ENCODE measurements at regions not wholly inside any gene's neighbourhood (a gene's known extent, or its start where the extent isn't known, plus 50 kb on each side); places are given as distances from the start of the nearest gene placed in this dataset.

DNA sequence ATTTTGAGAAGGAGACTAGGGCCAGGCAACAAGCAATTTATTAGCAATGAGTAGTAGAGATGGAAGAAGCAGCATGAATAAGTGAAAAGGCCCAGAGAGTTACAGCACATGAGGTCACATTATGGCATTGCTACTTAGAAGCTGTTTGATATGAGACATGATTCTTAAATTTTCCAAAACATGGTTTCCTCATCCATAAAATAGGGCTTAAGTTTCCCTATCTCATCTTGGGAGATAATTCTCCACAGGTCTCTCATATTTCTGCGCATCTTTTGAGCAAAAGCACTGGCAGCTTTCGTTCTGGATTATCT, 656.1 kb downstream of the EPHA7 start:
- no peak overlapping the region for H3K27ac ChIP-seq (ENCODE audit: low read depth, low read length)
- CTCF ChIA-PET (ENCODE audit: partially characterized antibody): no interaction called here
- H3K23ac ChIP-seq (ENCODE audit: insufficient read length): no peak overlapping the region
- no peak overlapping the region for H3K4ac ChIP-seq (replicated peaks; ENCODE audit: insufficient read length, low read depth, low read length)
- no peak overlapping the region for H3K56ac ChIP-seq (replicated peaks; ENCODE audit: insufficient read length, low read depth, low read length)
- 89% methylated on average over 2 of the region's 2 CpGs; no CpG with 5 or more reads in 1 of the 2 experiments for WGBS, 2 experiments (ENCODE audit: extremely low coverage in 1 of 2, insufficient coverage in 1 of 2, insufficient read length in 1 of 2, insufficient replicate concordance in 2 of 2, low coverage in 1 of 2, low lambda C conversion rate in 2 of 2, missing lambda C conversion rate in 1 of 2)
- TF ChIP-seq SP4 (IDR thresholded peaks at IDR 0.05; ENCODE audit: low read length): no peak
- TF ChIP-seq RBBP5 (IDR thresholded peaks at IDR 0.05; ENCODE audit: borderline replicate concordance, low read depth, low read length): no peak
- TF ChIP-seq POLR2AphosphoS5 (IDR thresholded peaks at IDR 0.05; ENCODE audit: low read depth, low read length): no peak
- no peak for TF ChIP-seq POLR2A (IDR thresholded peaks at IDR 0.05; ENCODE audit: control extremely low read depth in 1 of 2, low read depth in 2 of 2, low read length in 2 of 2)
- TF ChIP-seq SRF (IDR thresholded peaks at IDR 0.05; ENCODE audit: low read depth, low read length): no peak
- no peak for TF ChIP-seq SIRT6 (IDR thresholded peaks at IDR 0.05; ENCODE audit: low read length)
- no peak for TF ChIP-seq EZH2 (IDR thresholded peaks at IDR 0.05; ENCODE audit: low read depth, low read length, severe bottlenecking)
- no peak for TF ChIP-seq KDM5A (IDR thresholded peaks at IDR 0.05; ENCODE audit: low read length)
- TF ChIP-seq MAFK (IDR thresholded peaks at IDR 0.05; ENCODE audit: low read depth, low read length): no peak
- no peak for TF ChIP-seq RFX5 (IDR thresholded peaks at IDR 0.05; ENCODE audit: borderline replicate concordance, low read depth, low read length)
- TF ChIP-seq RAD21 (IDR thresholded peaks at IDR 0.05 in 1 of 2, conservative IDR thresholded peaks at IDR 0.05 in 1 of 2; ENCODE audit: low read depth in 2 of 2, low read length in 2 of 2): no peak
- TF ChIP-seq EP300 (IDR thresholded peaks at IDR 0.05; ENCODE audit: borderline replicate concordance in 1 of 2, low read depth in 2 of 2, low read length in 2 of 2): no peak
- no peak for TF ChIP-seq SP1 (IDR thresholded peaks at IDR 0.05; ENCODE audit: low read depth, low read length)
- H3K4me1 ChIP-seq (replicated peaks in 1 of 4; ENCODE audit: control insufficient read depth in 3 of 4, insufficient read depth in 4 of 4, low read length in 3 of 4): no peaks in the 10 kb centered on the region
- H4K5ac ChIP-seq (ENCODE audit: insufficient read length, low read depth, low read length): no peak overlapping the region
- no peaks in the 10 kb centered on the region for H3K79me2 ChIP-seq (ENCODE audit: control insufficient read depth in 1 of 2, insufficient read depth in 2 of 2, low read length in 2 of 2)
- no peak overlapping the region for H2AK5ac ChIP-seq (ENCODE audit: low read depth, low read length)
- no peak overlapping the region for H4K91ac ChIP-seq (replicated peaks; ENCODE audit: insufficient read length, low read length)
- H3K4me2 ChIP-seq (ENCODE audit: insufficient read depth in 1 of 2, low read depth in 2 of 2, low read length in 2 of 2): no peak overlapping the region
- no peak overlapping the region for H3K18ac ChIP-seq (ENCODE audit: extremely low read depth, low read length)
- H3K4me3 ChIP-seq (ENCODE audit: extremely low read depth in 1 of 4, insufficient read depth in 2 of 4, low read depth in 3 of 4, low read length in 4 of 4): no peak overlapping the region
- H3K23me2 ChIP-seq (ENCODE audit: low read depth, low read length): no peaks in the 10 kb centered on the region
- FAIRE-seq (no peak), DNase-seq (ENCODE audit: low read depth in 1 of 2, low spot score in 2 of 2) (no peak)
- H3K27me3 ChIP-seq (replicated peaks in 1 of 4; ENCODE audit: control insufficient read depth in 3 of 4, extremely low read depth in 1 of 4, insufficient read depth in 3 of 4, low read length in 3 of 4): peaks cover 0 to 1% (median 0%) of the 10 kb centered on the region in 4 experiments; a peak in 1 of 7 replicates
- no peak overlapping the region for H2BK15ac ChIP-seq (ENCODE audit: low read length)
- H4K20me1 ChIP-seq (replicated peaks in 1 of 2; ENCODE audit: control insufficient read depth in 1 of 2, insufficient read depth in 2 of 2, low read length in 2 of 2): no peaks in the 10 kb centered on the region
- H3K9ac ChIP-seq (replicated peaks in 1 of 4; ENCODE audit: extremely low read depth in 1 of 4, low read depth in 3 of 4, low read length in 3 of 4): no peak overlapping the region
- H3K14ac ChIP-seq (ENCODE audit: insufficient read length): no peak overlapping the region
- no peak overlapping the region for H2AFZ ChIP-seq (ENCODE audit: low read length)
- no peaks in the 10 kb centered on the region for H3K9me3 ChIP-seq (ENCODE audit: insufficient read depth in 2 of 2, low read depth in 1 of 2, low read length in 1 of 2)
- H2BK5ac ChIP-seq (ENCODE audit: low read depth, low read length): no peak overlapping the region
- H3K36me3 ChIP-seq (ENCODE audit: control insufficient read depth in 2 of 4, insufficient read depth in 4 of 4, low read length in 3 of 4): no peaks in the 10 kb centered on the region
- POLR2A ChIA-PET (ENCODE audit: partially characterized antibody): interaction anchor here (0.8 kb wide), 1 partner anchor 656 kb away, joined by 3 read pairs; the partner anchor contains the start of gene EPHA7
- no peak overlapping the region for H4K8ac ChIP-seq (ENCODE audit: extremely low read depth, insufficient read depth, low read length)
- H3K79me1 ChIP-seq (ENCODE audit: low read depth, low read length): no peaks in the 10 kb centered on the region
- no peak overlapping the region for H2BK20ac ChIP-seq (ENCODE audit: low read length)
- H2BK120ac ChIP-seq (replicated peaks; ENCODE audit: low read depth, low read length): no peak overlapping the region
- no peak overlapping the region for H2BK12ac ChIP-seq (ENCODE audit: low read depth, low read length)

Measured in H1 (cell line).